ENCODE measurements at regions not wholly inside any gene's neighbourhood (a gene's known extent, or its start where the extent isn't known, plus 50 kb on each side); places are given as distances from the start of the nearest gene placed in this dataset.

DNA sequence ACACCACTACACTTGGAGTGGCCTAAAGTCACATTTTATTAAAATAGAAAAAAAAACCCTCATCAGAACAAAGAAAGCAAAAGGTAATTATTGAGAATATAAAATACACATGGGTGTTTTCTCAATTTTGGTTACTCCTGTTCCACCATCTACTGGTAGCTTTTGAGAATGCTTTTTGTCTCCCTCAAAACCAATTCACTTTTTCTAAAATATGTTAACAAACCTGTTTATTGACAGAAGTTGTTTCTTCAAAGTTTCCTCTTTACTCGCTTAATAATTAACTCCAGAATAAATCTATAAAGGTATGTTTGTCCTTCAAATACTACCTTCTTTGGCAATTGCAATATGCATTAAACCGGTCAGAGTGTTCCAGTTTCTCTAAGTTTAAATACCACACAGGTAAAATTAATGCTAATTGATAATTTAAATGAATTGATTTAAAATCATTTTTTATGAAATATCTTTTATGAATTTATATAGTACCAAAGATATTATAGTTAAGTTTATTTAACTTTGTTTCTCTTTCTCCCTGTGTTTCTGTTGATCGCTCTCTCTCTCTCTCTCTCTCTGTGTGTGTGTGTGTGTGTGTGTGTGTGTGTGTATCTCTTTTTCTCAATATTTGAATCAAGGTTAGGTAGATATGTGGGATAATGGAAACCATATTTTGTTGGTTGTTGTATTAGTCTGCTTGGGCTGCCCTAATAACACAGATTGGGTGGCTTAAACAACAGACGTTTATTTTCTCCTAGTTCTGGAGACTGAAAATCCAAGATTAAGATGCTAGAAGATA, 487.4 kb downstream of the PRDM9 start:
- no peak for TF ChIP-seq NFIC (IDR thresholded peaks at IDR 0.05)
- no peak for TF ChIP-seq EP300 (IDR thresholded peaks at IDR 0.05; ENCODE audit: borderline replicate concordance)
- no peak for TF ChIP-seq TEAD4 (IDR thresholded peaks at IDR 0.05)
- no peak for TF ChIP-seq REST (IDR thresholded peaks at IDR 0.05; ENCODE audit: low read depth)
- TF ChIP-seq CREB1 (IDR thresholded peaks at IDR 0.05; ENCODE audit: low read depth), result no peak
- TF ChIP-seq YY1 (IDR thresholded peaks at IDR 0.05; ENCODE audit: low read depth), result no peak

DNA sequence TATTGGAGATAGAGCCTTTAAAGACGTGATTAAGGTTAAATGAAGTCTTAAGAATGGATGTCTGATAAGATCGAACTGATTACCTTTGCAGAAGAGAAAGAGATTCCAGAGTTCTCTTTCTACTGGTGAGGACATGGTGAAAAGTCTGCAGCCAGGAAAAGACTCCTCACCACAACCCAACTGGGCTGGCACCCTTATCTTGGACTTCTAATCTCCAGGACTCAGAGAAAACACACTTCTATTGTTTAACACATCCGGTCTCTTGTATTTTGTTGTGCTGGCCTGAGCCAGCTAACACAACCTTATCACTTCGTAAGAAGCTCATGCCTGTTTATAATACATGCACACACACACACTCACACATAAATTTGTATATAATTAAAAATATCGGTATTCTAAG, 489.1 kb downstream of the PRDM9 start:
- TF ChIP-seq TEAD4 (IDR thresholded peaks at IDR 0.05), result no peak
- no peak for TF ChIP-seq EP300 (IDR thresholded peaks at IDR 0.05; ENCODE audit: borderline replicate concordance)
- TF ChIP-seq USF1 (IDR thresholded peaks at IDR 0.05), result no peak
- no peak for TF ChIP-seq EGR1 (IDR thresholded peaks at IDR 0.05)
- no peak for TF ChIP-seq ZBTB7A (IDR thresholded peaks at IDR 0.05; ENCODE audit: low read depth)
- TF ChIP-seq CREB1 (IDR thresholded peaks at IDR 0.05; ENCODE audit: low read depth), result no peak
- TF ChIP-seq FOXM1 (IDR thresholded peaks at IDR 0.05; ENCODE audit: borderline replicate concordance, low read depth), result no peak
- TF ChIP-seq YY1 (IDR thresholded peaks at IDR 0.05; ENCODE audit: low read depth), result no peak
- TF ChIP-seq TCF12 (IDR thresholded peaks at IDR 0.05; ENCODE audit: low read depth), result no peak
- TF ChIP-seq NFIC (IDR thresholded peaks at IDR 0.05), result no peak
- TF ChIP-seq, protein P1, sequence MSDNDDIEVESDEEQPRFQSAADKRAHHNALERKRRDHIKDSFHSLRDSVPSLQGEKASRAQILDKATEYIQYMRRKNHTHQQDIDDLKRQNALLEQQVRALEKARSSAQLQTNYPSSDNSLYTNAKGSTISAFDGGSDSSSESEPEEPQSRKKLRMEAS (IDR thresholded peaks at IDR 0.05), result no peak
- TF ChIP-seq REST (IDR thresholded peaks at IDR 0.05; ENCODE audit: low read depth), result no peak
- no peak for TF ChIP-seq RAD21 (IDR thresholded peaks at IDR 0.05; ENCODE audit: low read depth)
- no peak for TF ChIP-seq TAF1 (IDR thresholded peaks at IDR 0.05; ENCODE audit: low read depth)
- no peak for TF ChIP-seq CEBPB (IDR thresholded peaks at IDR 0.05)

DNA sequence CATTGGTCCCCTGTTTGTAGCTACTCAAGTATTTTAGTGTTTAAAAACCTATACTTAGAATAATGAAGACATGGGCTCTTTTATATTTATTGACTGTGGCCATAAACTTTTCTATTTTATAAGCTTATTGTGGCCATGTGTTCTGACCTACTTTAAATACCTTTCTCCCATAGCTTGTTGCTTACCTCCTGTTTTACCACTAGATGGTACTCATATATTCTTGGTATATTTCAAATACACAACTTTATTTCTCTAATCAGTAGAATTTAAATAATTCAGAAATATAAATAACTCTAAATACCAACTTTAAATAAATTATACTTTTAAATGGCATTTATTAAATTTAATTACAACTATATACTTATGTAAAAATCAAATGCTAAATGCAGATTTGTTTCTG, 498.0 kb downstream of the PRDM9 start:
- TF ChIP-seq TCF12 (IDR thresholded peaks at IDR 0.05; ENCODE audit: low read depth), result no peak
- TF ChIP-seq NFIC (IDR thresholded peaks at IDR 0.05), result no peak
- TF ChIP-seq USF1 (IDR thresholded peaks at IDR 0.05), result no peak
- TF ChIP-seq TAF1 (IDR thresholded peaks at IDR 0.05; ENCODE audit: low read depth), result no peak
- no peak for TF ChIP-seq FOXM1 (IDR thresholded peaks at IDR 0.05; ENCODE audit: borderline replicate concordance, low read depth)
- TF ChIP-seq ZBTB7A (IDR thresholded peaks at IDR 0.05; ENCODE audit: low read depth), result no peak
- TF ChIP-seq, protein P1 (IDR thresholded peaks at IDR 0.05), result no peak
- no peak for TF ChIP-seq EGR1 (IDR thresholded peaks at IDR 0.05)
- TF ChIP-seq CREB1 (IDR thresholded peaks at IDR 0.05; ENCODE audit: low read depth), result no peak
- TF ChIP-seq RAD21 (IDR thresholded peaks at IDR 0.05; ENCODE audit: low read depth), result no peak
- TF ChIP-seq REST (IDR thresholded peaks at IDR 0.05; ENCODE audit: low read depth), result no peak
- no peak for TF ChIP-seq CEBPB (IDR thresholded peaks at IDR 0.05)
- TF ChIP-seq EP300 (IDR thresholded peaks at IDR 0.05; ENCODE audit: borderline replicate concordance), result no peak
- TF ChIP-seq YY1 (IDR thresholded peaks at IDR 0.05; ENCODE audit: low read depth), result no peak
- TF ChIP-seq TEAD4 (IDR thresholded peaks at IDR 0.05), result no peak

GRCh38 chr5:24026288-24026687, 518.9 kb downstream of the PRDM9 start:
- no peak for TF ChIP-seq CREB1 (IDR thresholded peaks at IDR 0.05; ENCODE audit: low read depth)
- no peak for TF ChIP-seq ZBTB7A (IDR thresholded peaks at IDR 0.05; ENCODE audit: low read depth)
- TF ChIP-seq, protein P1 (IDR thresholded peaks at IDR 0.05), result no peak
- no peak for TF ChIP-seq TAF1 (IDR thresholded peaks at IDR 0.05; ENCODE audit: low read depth)
- no peak for TF ChIP-seq CEBPB (IDR thresholded peaks at IDR 0.05)
- TF ChIP-seq RAD21 (IDR thresholded peaks at IDR 0.05; ENCODE audit: low read depth), result no peak
- no peak for TF ChIP-seq REST (IDR thresholded peaks at IDR 0.05; ENCODE audit: low read depth)
- no peak for TF ChIP-seq TCF12 (IDR thresholded peaks at IDR 0.05; ENCODE audit: low read depth)
- no peak for TF ChIP-seq NFIC (IDR thresholded peaks at IDR 0.05)
- TF ChIP-seq EP300 (IDR thresholded peaks at IDR 0.05; ENCODE audit: borderline replicate concordance), result no peak
